ENCODE measurements at regions not wholly inside any gene's neighbourhood (a gene's known extent, or its start where the extent isn't known, plus 50 kb on each side); places are given as distances from the start of the nearest gene placed in this dataset.

- 62 to 81% methylated on average over 5 of the region's 5 CpGs for WGBS, 2 donors
- DNase-seq (no peak), ATAC-seq (no peak)
- Histone ChIP-seq H3K36me3 (replicated peaks in 1 of 2; ENCODE audit: insufficient read depth in 1 of 2, low read depth in 2 of 2) (no peaks in the 10 kb centered on the region), H3K9me3 (no peaks in the 10 kb centered on the region), H3K27me3 (no peaks in the 10 kb centered on the region), H3K4me1 (peaks cover 6% of the 10 kb centered on the region), H3K27ac (no peak overlapping the region), H3K4me3 (no peak overlapping the region)
- intact Hi-C loops (cut with DNase I): loop anchor here (10.0 kb wide), 1 partner anchor 132 kb away; no protein-coding TSS in a partner anchor
- TF ChIP-seq CTCF (IDR thresholded peaks at IDR 0.05) (no peak), POLR2A (IDR thresholded peaks at IDR 0.05) (no peak)
Measured at GRCh38 chr13:50267066-50267465, 251.8 kb downstream of the KCNRG start.

GRCh38 chr13:50267917-50268316 is 252.7 kb downstream of the KCNRG start:
- Histone ChIP-seq H3K27me3 (no peaks in the 10 kb centered on the region), H3K9me3 (no peaks in the 10 kb centered on the region), H3K36me3 (replicated peaks in 1 of 2; ENCODE audit: insufficient read depth in 1 of 2, low read depth in 2 of 2) (no peaks in the 10 kb centered on the region), H3K4me1 (peaks cover 6% of the 10 kb centered on the region), H3K27ac (no peak overlapping the region), H3K4me3 (no peak overlapping the region)
- DNase-seq (peak in 3 of 4 donors; percentile 5 to 17 (median 9)), ATAC-seq (peak; percentile 42)
- intact Hi-C loops (cut with DNase I): loop anchor here (10.0 kb wide), 1 partner anchor 133 kb away; no protein-coding TSS in a partner anchor
- WGBS, 2 donors: 21 to 29% methylated on average over 1 of the region's 1 CpG
- TF ChIP-seq CTCF (IDR thresholded peaks at IDR 0.05): no peak
- TF ChIP-seq POLR2A (IDR thresholded peaks at IDR 0.05): no peak

GRCh38 chr13:50268500-50268899 is 253.3 kb downstream of the KCNRG start:
- H3K36me3 ChIP-seq (replicated peaks in 1 of 2; ENCODE audit: insufficient read depth in 1 of 2, low read depth in 2 of 2): no peaks in the 10 kb centered on the region
- H3K27ac ChIP-seq: no peak overlapping the region
- DNase-seq (no peak), ATAC-seq (no peak)
- no peaks in the 10 kb centered on the region for H3K9me3 ChIP-seq
- TF ChIP-seq POLR2A (IDR thresholded peaks at IDR 0.05) (no peak), CTCF (IDR thresholded peaks at IDR 0.05) (no peak)
- no peak overlapping the region for H3K4me3 ChIP-seq
- H3K4me1 ChIP-seq: peaks cover 6% of the 10 kb centered on the region
- intact Hi-C loops (cut with DNase I): loop anchor here (10.0 kb wide), 1 partner anchor 134 kb away; no protein-coding TSS in a partner anchor
- WGBS, 2 donors: 58 to 61% methylated on average over 2 of the region's 2 CpGs
- no peaks in the 10 kb centered on the region for H3K27me3 ChIP-seq

- H3K4me3 ChIP-seq: no peak overlapping the region
- 85 to 86% methylated on average over 1 of the region's 1 CpG for WGBS, 2 donors
- no peaks in the 10 kb centered on the region for H3K4me1 ChIP-seq
- no peak for ATAC-seq
- no peak for TF ChIP-seq CTCF (IDR thresholded peaks at IDR 0.05)
- no peak for TF ChIP-seq POLR2A (IDR thresholded peaks at IDR 0.05)
- H3K27me3 ChIP-seq: no peaks in the 10 kb centered on the region
- DNase-seq: no peak
- H3K27ac ChIP-seq: no peak overlapping the region
- H3K9me3 ChIP-seq: peaks cover 0 to 10% (median 0%) of the 10 kb centered on the region in 3 donors
- no peaks in the 10 kb centered on the region for H3K36me3 ChIP-seq (replicated peaks in 1 of 2; ENCODE audit: insufficient read depth in 1 of 2, low read depth in 2 of 2)
- intact Hi-C loops (cut with DNase I): no loop called here
Measured at GRCh38 chr13:50274181-50274580, 258.9 kb downstream of the KCNRG start.

GRCh38 chr13:50275392-50276063 is 260.3 kb downstream of the KCNRG start:
- intact Hi-C loops (cut with DNase I): no loop called here
- peaks cover 0 to 10% (median 0%) of the 10 kb centered on the region in 3 donors for H3K9me3 ChIP-seq
- H3K27ac ChIP-seq: no peak overlapping the region
- peak in 1 of 4 donors; percentile 8 for DNase-seq
- H3K27me3 ChIP-seq: no peaks in the 10 kb centered on the region
- H3K4me3 ChIP-seq: no peak overlapping the region
- 38 to 39% methylated on average over 1 of the region's 1 CpG for WGBS, 2 donors
- no peaks in the 10 kb centered on the region for H3K4me1 ChIP-seq
- no peaks in the 10 kb centered on the region for H3K36me3 ChIP-seq (replicated peaks in 1 of 2; ENCODE audit: insufficient read depth in 1 of 2, low read depth in 2 of 2)
- TF ChIP-seq CTCF (IDR thresholded peaks at IDR 0.05): peak in 1 of 7 experiments; percentile 29
- no peak for TF ChIP-seq POLR2A (IDR thresholded peaks at IDR 0.05)
- ATAC-seq: peak; percentile 68

Data from body of pancreas (tissue), 4 donors.